AG04450 (cell line): ENCODE measurements at regions not wholly inside any gene's neighbourhood (a gene's known extent, or its start where the extent isn't known, plus 50 kb on each side); places are given as distances from the start of the nearest gene placed in this dataset.
"Not testable (repeated sequence)": the region's sequence is repeated elsewhere in the genome, so short reads cannot be mapped to it uniquely, and the experiment has no call there.

Experiments used
- CTCF ChIA-PET: fragments of 300-600, 350-600 bp; formaldehyde crosslinking; extraction: SDS; loops from one replicate; lab custom pipeline; 2022; ENCODE audit warnings: antibody characterized with exemption, inconsistent platforms; lab: Charles Lee
- POLR2A ChIA-PET: fragments of 350-600 bp; formaldehyde crosslinking; extraction: SDS; loops from one replicate; lab custom pipeline; 2021; ENCODE audit warnings: antibody characterized with exemption, inconsistent platforms; lab: Yijun Ruan, JAX
- DNase-seq: peaks from one replicate; pipeline ENCODE4 v3.0.0-alpha.2; 2011; ENCODE audit warnings: low read depth, low spot score
- H3K27ac ChIP-seq: one replicate; pipeline ENCODE4 v1.5.1; 2012; ENCODE audit warnings: low read depth, low read length, control low read depth
- H3K27me3 ChIP-seq: one replicate; pipeline ENCODE4 v1.6.0; 2012; ENCODE audit warnings: low read length; ENCODE audit not compliant: control insufficient read depth, insufficient read depth
- H3K4me3 ChIP-seq: 2 replicates; pipeline ENCODE4 v1.5.1; 2011; ENCODE audit warnings: mild to moderate bottlenecking, low read depth, low read length, control low read depth
- H3K9me3 ChIP-seq: 2 replicates; pipeline ENCODE4 v1.5.1; 2012; ENCODE audit warnings: low read length; ENCODE audit not compliant: control insufficient read depth, insufficient read depth
- CTCF ChIP-seq: IDR thresholded peaks from 2 replicates; pipeline ENCODE4 v1.5.1; 2011; ENCODE audit warnings: low read depth, low read length, control low read depth, inconsistent platforms

DNA sequence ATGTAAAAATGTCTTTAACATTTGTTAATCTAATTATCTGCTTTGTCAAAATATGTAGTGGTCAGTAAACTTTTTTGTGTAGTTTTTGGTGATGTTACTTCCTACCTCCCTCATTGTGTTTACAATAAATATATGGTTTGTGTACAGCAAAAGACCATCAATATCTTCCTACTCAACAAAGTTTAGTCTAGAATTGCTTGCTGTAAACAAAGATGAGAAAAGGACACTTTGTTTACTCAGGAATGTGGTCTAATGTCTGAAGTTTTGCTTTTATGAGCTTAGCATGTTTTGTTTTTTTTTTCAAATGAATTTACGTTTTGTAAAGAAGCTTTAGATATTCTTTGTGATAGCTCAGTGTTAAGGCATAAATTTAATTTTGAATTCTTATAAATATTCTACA is 563.5 kb upstream of the SPRY2 start:
- H3K4me3 ChIP-seq = no peak overlapping the region
- ChIA-PET CTCF (no interaction called here), POLR2A (no interaction called here)
- H3K27ac ChIP-seq = no peak overlapping the region
- H3K27me3 ChIP-seq = no peaks in the 10 kb centered on the region
- no peak for DNase-seq
- no peak for TF ChIP-seq CTCF
- H3K9me3 ChIP-seq = no peaks in the 10 kb centered on the region

GRCh38 chr13:80903911-80904310 is 563.0 kb upstream of the SPRY2 start:
- DNase-seq = no peak
- Histone ChIP-seq H3K4me3 (no peak overlapping the region), H3K27ac (no peak overlapping the region), H3K27me3 (no peaks in the 10 kb centered on the region), H3K9me3 (no peaks in the 10 kb centered on the region)
- TF ChIP-seq CTCF = no peak
- CTCF ChIA-PET = no interaction called here
- POLR2A ChIA-PET = no interaction called here

DNA sequence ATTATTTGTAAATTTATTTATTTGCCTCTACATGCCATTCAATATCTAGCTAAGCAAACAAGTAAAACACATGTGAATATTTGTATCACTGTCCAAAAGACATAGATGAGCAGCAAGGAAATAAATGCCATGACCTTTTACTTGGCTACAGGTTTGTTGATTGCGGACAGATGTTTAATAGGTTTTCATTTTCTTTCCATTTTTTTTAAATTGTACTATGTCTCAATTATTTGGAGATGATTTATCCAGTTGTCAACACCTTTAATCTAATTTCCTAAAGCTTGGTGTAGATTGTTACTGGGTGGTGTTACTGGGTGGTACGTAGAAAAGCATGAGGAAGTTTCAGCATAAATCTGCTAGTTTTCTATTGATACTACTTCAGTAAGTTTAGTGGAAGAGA is 560.6 kb upstream of the SPRY2 start:
- no peak overlapping the region for H3K27ac ChIP-seq
- H3K9me3 ChIP-seq = no peaks in the 10 kb centered on the region
- DNase-seq = no peak
- ChIA-PET POLR2A (no interaction called here), CTCF (no interaction called here)
- H3K4me3 ChIP-seq = no peak overlapping the region
- TF ChIP-seq CTCF = no peak
- H3K27me3 ChIP-seq = no peaks in the 10 kb centered on the region

DNA sequence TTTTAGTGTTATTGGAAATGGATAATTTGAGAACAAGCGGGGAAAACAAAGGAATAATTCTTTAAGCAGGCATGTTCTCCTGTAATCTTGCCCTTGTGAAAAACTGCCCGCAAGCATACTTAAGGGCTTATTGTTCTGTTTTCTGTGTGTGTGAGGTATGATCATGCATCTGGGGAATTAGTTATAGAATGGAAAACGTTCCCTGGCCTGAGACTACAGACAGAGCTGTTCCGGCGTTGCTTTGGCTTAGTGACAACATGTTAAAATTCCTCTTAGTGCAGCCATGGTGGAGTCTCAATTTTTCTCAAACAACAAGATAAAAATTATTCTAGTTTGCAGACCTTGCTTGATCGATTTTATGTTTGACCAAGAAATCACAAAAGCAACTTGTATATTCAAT is 560.2 kb upstream of the SPRY2 start:
- H3K27me3 ChIP-seq = no peaks in the 10 kb centered on the region
- H3K4me3 ChIP-seq = no peak overlapping the region
- no peak for TF ChIP-seq CTCF
- ChIA-PET POLR2A (no interaction called here), CTCF (no interaction called here)
- H3K9me3 ChIP-seq = no peaks in the 10 kb centered on the region
- no peak for DNase-seq
- H3K27ac ChIP-seq = no peak overlapping the region

GRCh38 chr13:80900561-80900960 is 559.6 kb upstream of the SPRY2 start:
- DNase-seq = no peak
- POLR2A ChIA-PET = no interaction called here
- Histone ChIP-seq H3K27me3 (no peaks in the 10 kb centered on the region), H3K4me3 (no peak overlapping the region), H3K9me3 (no peaks in the 10 kb centered on the region), H3K27ac (no peak overlapping the region)
- TF ChIP-seq CTCF = no peak
- CTCF ChIA-PET = no interaction called here

- POLR2A ChIA-PET, H3K27me3 ChIP-seq, H3K4me3 ChIP-seq, CTCF ChIA-PET, DNase-seq, H3K9me3 ChIP-seq, H3K27ac ChIP-seq: not testable (repeated sequence)
Observed at GRCh38 chr13:80897641-80898040, 556.7 kb upstream of the SPRY2 start.
